SK-MEL-5 (cell line): ENCODE measurements at regions not wholly inside any gene's neighbourhood (a gene's known extent, or its start where the extent isn't known, plus 50 kb on each side); places are given as distances from the start of the nearest gene placed in this dataset.
A peak's percentile ranks its signal among the peaks of the same experiment; 100 is the strongest.

Experiments
- DNase-seq: peaks from one replicate; pipeline ENCODE4 v3.0.0-alpha.2; 2016; ENCODE audit warnings: low read depth, low spot score
- in situ Hi-C: cut with HindIII; loops from 2 replicates; pipeline ENCODE4 v1.10.0; 2016; ENCODE audit warnings: low sequenced_read_pairs, high pct_unique_total_duplicates, low pct_unique_long_range_greater_than_20kb

DNA sequence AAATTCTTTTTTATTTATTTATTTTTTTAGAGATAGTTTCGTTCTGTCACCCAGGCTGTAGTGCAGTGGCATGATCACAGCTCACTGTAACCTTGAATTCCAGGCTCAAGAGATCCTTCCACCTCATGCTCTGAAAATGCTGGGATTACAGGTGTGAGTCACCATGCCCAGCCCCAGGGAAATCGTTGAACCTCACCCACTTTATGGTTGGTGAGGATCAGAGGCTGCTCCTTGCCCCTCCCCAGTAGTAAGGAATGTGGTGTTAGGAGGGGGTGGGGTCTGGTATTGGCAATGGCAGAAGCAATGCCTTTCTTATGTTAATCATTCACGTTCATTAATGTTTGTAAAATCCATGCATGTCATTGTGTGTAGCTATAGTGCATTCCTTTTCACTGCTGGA, 161.9 kb downstream of the SUCLG1 start:
- in situ Hi-C loops: no loop called here
- no peak for DNase-seq

DNA sequence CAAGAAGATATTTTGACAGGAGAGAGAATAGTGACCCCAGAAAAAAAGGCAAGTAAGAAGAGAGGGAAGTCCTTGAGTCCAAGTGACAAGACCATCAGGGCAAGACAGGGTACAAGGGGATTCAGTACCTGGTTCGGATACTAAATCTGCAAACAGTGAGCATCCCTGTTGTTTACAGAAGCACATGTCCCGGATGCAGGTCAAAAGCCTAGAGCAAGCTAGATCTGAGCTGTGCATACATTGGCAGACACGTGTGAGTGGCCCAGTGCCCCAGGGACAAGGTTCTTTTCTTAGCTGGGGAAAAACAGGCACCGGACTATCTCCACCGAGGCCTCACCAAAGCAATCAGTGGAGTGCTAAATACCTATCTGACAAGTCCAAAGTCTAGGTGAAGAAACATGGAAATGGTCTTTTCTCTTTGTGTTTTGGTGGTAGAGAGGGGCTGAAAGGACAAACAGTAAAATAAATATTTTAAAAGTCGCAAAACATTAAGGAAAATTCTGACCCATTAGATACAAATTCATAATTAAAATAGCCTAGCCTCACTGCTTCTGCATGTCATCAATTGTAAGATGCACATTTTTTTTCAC, 165.2 kb downstream of the SUCLG1 start:
- no peak for DNase-seq
- in situ Hi-C loops: no loop called here

DNA sequence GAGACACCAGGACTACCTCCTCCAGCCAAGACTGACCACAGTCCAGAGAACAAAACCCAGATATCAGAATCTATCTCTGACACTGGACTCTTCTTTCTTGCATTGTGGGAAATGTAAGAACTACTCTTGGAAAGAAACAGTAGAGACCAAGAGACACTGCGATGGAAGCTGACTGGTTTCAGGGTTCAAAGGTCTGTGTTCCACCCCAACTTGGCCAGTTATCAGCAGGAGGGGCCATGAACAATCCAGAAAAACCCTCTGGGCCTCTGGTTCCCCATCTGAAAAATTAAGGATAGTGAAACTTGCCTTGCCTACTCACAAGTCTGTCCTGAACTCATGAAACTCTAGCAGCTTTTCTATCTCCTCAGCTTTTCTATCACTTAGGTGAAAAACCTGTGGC, 166.5 kb downstream of the SUCLG1 start:
- DNase-seq: no peak
- in situ Hi-C loops: no loop called here

DNA sequence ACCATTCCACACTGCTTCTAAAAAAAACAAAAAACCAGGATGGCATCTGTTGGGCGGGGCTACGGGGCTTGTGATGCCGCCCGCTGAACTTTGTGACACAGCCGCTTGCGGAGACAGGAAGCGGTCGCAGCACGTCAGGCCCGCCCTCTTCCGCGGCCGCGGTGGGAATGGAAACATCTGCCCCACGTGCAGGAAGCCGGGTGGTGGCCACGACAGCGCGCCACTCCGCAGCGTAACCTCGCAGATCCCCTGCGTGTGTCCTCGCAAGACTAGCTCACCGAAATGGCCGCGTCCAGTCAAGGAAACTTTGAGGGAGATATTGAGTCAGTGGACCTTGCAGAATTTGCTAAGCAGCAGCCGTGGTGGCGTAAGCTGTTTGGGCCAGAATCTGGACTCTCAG, 168.5 kb downstream of the SUCLG1 start:
- in situ Hi-C loops: no loop called here
- DNase-seq: no peak

DNA sequence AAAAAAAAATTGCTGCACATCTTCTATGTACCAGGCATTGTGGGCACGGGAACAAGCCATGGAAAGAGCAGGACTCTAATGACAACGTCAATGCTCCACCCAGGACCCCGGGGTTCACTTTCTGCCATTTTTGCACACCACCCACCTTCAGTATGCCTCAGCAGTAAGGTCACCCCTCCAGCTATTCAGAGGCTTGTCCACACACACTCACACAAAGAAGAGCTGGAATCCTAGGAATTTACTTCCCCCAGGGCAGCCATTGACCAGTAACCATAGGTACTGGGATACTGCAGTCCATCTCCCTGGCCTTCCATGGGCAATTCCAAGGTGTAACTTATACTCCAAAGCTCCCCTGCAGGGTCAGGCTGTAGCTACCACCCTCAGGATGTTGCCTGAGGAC, 170.8 kb downstream of the SUCLG1 start:
- in situ Hi-C loops: no loop called here
- DNase-seq: no peak

DNA sequence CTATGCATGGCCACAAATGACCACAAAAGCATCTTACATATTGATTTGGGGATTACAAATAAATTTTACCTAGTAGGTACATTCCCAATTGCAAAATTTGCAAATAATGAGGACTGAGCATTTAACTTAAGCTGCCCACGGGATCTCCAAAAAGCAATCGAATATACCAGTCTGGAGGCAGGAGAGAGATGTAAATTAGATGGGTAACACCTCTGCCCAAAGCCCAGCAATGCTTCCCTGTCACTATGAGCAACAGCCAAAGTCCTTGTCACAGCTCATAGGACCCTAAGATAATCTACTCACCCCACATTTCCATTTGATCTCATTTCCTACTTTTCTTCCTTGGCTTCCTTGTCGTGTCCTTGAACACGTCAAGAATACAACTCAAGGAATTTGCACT, 172.2 kb downstream of the SUCLG1 start:
- DNase-seq: no peak
- in situ Hi-C loops: no loop called here

DNA sequence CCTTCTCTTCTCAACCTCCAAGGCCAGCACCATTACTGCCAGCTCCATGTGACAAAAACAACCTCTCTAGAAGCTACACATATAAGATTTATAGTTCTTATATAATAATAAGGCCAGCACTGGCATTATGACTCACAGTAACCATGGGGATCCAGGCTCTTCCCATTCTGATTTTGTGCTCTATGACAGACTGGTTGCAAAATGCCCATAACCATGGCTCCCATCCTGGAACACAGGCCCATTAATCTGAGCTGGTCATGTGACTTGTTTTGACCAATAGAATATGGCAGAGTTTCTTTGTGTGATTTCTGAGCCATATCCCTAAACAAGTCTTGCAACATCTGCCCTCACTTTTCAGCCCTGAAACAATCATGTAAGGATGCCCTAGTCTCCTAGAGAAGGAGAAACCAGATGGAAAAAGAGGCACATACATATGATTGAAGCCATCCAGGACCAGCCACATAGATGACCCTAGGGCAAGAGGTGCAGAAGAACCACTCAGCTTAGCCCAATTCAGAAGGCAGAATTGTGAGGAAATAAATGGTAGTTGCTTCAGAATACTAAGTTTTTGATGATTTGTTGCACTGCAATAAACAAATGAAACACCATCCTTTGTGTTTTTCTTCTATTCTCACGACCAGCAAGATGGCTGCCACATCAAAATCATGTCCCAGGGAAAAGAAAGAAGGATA, 173.9 kb downstream of the SUCLG1 start:
- in situ Hi-C loops: no loop called here
- no peak for DNase-seq

DNA sequence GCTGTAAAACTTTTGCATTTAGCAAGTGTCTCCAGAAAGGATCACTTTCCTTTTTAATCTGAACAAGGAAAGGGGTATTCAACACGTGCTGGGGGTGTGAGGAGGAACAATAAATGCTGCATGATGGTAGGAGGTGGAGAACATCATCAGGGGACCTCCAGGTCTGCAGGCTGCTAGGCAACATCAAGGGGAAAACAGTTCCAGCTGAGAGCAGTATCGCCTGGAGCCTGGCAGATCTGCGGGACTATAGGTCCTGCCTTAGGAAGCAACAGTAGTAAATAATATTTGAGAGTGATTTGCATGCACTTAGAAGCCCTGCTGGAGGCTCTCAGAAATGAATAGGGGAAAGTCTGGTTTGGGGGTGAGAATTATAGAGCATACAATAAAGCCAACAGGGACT, 175.6 kb downstream of the SUCLG1 start:
- in situ Hi-C loops: no loop called here
- DNase-seq: no peak

DNA sequence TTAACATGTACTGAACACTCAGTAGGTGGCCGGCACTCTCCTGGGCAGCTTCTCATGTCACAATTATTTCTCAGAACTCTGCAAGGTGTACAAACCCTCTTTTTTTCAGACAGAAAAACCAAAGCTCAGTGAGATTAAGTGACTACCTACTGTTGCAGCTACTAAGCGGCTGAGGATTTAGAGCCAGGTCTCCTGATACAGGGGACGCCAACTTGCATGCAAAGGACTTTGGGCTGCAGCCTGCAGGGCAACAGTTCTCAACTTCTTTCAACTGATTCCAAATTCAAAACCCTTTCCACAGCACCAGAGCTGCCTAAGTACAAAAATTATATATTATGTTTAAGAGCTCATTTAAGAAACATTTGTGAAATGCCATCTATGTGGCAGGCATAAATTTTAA, 177.6 kb downstream of the SUCLG1 start:
- DNase-seq: no peak
- in situ Hi-C loops: no loop called here

DNA sequence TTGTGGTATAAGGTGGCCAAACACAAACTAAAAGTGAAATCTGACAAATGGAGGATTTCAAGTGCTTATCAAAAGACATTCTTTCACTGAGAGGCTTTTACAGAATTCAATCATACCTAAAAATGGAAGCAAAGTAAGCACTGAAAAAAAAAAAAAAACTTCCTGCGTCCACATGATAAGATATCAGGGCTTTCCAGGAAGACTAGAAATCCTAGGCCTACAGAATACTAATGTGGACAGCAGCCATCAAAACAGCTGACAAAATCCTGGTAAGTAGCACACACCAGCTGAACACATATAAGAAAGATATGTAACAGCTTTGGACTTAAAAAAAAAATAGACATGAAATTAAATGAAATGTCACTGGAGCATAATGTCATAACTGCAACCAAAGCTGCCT, 178.2 kb downstream of the SUCLG1 start:
- in situ Hi-C loops: no loop called here
- DNase-seq: no peak

DNA sequence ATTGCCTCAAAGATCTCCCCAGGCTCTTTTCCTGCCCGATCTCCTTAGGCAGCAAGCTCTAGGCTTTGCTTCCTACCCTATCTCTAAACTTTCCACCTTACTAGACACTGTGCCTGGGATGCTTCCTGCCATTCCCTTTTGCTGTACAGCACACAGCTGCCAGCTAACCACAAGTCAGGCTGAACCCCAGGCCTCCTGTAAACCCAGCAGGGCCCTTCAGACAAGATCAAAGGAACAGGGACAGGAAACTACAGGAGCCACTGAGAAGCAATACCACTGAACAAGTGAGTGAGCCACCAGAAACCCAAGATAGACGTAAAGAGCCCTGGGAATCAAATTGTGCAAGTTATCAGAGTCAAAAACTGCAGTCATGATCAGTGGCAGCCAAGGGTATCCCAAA, 180.7 kb downstream of the SUCLG1 start:
- in situ Hi-C loops: no loop called here
- no peak for DNase-seq

DNA sequence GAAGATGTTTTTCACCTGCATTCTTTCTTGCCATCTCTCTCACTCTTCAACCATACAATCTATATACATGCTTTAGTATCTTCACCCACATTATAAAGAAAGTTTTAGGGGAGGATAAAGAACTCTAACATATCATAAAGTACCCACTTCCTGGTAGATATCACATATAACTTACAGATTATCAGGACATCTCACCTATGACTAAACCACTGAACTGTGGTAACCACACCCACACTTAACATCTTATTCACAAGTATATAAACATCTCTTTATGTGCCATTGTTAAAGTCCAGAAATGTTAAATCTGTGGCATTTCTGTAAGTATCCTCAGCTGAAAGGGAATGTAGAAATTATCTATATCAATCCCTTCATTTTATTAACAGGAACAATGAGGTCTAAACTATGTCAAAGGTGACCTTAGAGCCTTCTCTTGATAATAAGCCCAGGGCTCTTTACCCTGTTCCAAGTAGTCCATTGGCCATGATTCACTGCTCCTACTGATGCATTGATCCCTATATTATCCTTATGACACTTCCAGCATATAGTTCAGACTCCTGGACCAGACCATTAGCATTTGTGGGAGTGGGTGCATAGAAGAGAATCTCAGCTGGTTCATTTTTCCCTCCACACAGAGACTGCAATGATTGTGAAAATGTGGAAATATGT, 182.4 kb downstream of the SUCLG1 start:
- in situ Hi-C loops: no loop called here
- DNase-seq: no peak

DNA sequence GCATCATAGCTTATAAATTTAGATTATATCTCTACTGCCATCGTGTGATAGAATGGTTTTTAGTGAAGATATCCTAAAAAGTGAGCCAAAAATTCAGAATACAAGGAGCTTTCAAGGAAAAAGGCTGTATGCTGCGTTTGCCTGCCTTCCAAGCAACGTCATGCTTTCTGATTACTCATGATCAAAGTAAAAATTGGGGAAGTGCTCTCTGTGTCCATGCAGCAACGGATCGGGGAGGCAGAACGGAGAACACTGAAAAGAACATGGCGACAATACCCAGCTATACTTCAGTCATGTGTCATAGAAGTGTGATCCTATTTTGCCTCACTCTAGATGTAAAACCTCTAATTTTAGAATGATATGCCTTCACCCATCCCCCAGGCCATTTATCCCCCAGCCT, 185.7 kb downstream of the SUCLG1 start:
- DNase-seq: no peak
- in situ Hi-C loops: no loop called here

DNA sequence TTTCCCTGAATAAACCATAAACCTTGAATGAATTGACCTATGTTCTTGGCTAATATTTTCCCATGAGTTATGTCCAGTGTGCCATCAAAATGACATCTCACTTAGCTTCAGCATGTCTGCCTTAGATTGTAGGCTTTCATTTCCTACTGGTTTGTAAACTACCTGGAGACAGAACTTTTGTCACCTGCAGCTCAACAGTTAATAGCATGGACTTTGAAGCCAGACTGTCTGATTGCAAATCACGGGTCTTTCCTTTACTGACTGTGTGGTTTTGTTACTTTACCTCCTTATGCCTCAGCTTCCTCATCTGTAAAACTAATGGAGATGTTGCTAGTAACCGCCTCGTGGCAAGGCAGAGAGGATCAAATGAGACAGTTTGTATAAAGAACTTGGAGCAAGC, 187.1 kb downstream of the SUCLG1 start:
- in situ Hi-C loops: no loop called here
- no peak for DNase-seq

DNA sequence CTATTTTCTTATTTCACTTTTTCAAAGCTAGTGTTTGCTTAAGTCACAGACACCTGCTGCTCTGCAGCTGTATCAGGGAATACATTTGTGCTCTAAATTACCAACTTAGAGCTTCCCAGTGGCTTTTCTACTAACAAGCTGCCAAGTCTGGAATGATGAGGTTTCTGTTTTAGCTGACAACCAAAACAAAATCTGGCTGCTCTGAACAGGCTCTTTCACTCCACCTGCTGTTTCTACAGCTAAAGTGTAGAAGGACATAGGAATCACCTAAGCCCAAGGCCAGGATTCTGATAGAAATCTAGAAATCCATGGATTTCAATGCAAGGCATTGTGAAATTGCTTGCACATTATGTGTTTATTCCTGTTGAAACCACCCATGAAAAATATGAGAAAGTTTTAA, 201.2 kb downstream of the SUCLG1 start:
- in situ Hi-C loops: no loop called here
- DNase-seq: peak; percentile 37

DNA sequence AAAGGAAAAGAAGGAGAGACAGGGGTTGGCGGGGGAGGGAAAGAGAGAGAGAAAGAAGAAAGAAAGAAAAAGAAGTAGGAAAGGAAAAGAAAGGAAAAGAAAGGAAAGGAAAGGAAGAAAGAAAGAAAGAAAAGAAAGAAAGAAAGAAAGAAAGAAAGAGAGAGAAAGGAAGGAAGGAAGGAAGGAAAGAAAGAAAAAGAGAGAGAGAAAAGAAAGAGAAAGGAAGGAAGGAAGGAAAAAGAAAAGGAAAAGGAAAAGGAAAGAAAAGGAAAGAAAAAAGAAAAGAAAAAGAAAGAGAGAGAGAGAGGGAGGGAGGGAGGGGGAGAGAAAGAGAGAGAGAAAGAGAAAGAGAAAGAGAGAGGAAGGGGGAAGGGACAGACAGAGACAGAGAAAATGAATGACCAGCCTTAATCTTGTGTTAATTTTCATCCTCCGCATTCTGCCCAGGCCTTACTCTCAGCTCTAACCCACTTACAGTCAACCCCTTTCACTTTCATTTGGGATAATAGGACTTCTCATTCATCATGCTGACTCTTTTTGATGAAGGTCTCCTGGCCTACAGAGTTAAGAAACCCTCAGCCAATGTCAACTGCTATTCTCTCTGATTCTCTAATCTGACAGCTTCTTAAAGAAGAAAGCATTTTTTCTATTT, 207.3 kb downstream of the SUCLG1 start:
- DNase-seq: peak; percentile 21
- in situ Hi-C loops: no loop called here

DNA sequence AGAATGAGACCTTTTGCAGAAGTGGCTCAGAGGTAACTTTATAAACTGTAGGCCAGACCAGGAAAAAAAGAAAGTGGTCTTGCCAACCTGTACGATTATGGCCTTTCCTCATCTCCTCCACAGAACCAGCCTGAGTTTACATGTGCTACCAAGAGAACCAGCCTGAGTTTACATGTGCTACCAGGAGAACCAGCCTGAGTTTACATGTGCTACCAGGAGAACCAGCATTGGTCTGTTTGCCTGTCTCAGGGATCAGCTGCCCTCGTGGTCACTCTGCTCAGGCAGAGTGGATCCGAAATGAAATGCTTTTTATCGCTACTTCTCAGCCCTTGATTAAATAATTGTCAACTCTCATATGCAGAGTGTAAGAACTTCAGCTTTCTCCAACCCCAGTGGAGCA, 209.9 kb downstream of the SUCLG1 start:
- DNase-seq: no peak
- in situ Hi-C loops: no loop called here

DNA sequence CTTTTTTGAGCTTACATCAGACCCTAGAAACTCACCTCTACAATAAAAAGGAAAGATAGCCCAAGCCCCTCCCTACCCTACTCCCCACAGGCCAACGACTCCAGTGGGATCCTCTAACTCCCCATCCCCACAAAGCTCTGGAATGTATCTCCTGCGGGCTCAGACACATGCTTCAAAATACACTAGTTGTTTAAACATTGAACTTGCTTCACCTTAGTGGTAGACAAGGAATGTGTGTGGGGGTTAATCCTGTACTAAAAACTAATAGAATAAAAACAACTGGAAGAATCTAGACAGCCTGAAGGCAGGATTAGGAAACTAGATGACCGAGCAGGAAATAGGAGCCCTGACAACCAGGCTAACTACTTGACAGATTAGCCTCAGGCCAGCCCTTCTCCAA, 211.5 kb downstream of the SUCLG1 start:
- DNase-seq: no peak
- in situ Hi-C loops: no loop called here
